Spleen (tissue), 7 donors: ENCODE measurements at regions not wholly inside any gene's neighbourhood (a gene's known extent, or its start where the extent isn't known, plus 50 kb on each side); places are given as distances from the start of the nearest gene placed in this dataset.

Experiments used
- POLR2A ChIP-seq, 3 donors: fragments of 450-650 bp; IDR thresholded peaks; one replicate each; pipeline ENCODE4 v1.5.1; 2017; ENCODE audit warnings: antibody characterized with exemption in 3 of 3, mild to moderate bottlenecking in 1 of 3
- POLR2AphosphoS5 ChIP-seq, 3 donors: sonication (generic); formaldehyde crosslinking; IDR thresholded peaks; one replicate each; pipeline ENCODE4 v1.5.1; 2017; ENCODE audit warnings: antibody characterized with exemption in 3 of 3
- TF ChIP-seq, protein P1 (sequence below), 11 experiments: fragments of 200-600 bp in 7 of 11; fragments of 450-650 bp in 4 of 11; sonication (generic) in 4 of 11; IDR thresholded peaks in 8 of 11; conservative IDR thresholded peaks in 3 of 11; 1 replicate in 7 of 11; 2 replicates in 4 of 11; pipeline versions ENCODE4 v1.4.0 to v1.8.0; 2016 to 2021; ENCODE audit warnings: antibody characterized with exemption in 11 of 11, inconsistent platforms in 4 of 11, mild to moderate bottlenecking in 1 of 11
- donor health status: DM: no; HTN: no; CAD: no; lungs with moderate emphysema.
- donor health status: DM: no; HTN: no; CAD: no.
- donor health status: DM: no; HTN: no; CAD: no.

GRCh38 chr2:58585233-58585632 lies 344.1 kb upstream of the FANCL start:
- TF ChIP-seq, protein P1, sequence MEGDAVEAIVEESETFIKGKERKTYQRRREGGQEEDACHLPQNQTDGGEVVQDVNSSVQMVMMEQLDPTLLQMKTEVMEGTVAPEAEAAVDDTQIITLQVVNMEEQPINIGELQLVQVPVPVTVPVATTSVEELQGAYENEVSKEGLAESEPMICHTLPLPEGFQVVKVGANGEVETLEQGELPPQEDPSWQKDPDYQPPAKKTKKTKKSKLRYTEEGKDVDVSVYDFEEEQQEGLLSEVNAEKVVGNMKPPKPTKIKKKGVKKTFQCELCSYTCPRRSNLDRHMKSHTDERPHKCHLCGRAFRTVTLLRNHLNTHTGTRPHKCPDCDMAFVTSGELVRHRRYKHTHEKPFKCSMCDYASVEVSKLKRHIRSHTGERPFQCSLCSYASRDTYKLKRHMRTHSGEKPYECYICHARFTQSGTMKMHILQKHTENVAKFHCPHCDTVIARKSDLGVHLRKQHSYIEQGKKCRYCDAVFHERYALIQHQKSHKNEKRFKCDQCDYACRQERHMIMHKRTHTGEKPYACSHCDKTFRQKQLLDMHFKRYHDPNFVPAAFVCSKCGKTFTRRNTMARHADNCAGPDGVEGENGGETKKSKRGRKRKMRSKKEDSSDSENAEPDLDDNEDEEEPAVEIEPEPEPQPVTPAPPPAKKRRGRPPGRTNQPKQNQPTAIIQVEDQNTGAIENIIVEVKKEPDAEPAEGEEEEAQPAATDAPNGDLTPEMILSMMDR (IDR thresholded peaks at IDR 0.05 in 8 of 11, conservative IDR thresholded peaks at IDR 0.05 in 3 of 11) = no peak
- TF ChIP-seq POLR2AphosphoS5 (IDR thresholded peaks at IDR 0.05) (no peak), POLR2A (IDR thresholded peaks at IDR 0.05) (no peak)
